22Rv1 (cell line): ENCODE measurements at regions not wholly inside any gene's neighbourhood (a gene's known extent, or its start where the extent isn't known, plus 50 kb on each side); places are given as distances from the start of the nearest gene placed in this dataset.

Experiments used
- H3K27ac ChIP-seq: fragments of 450-650 bp; 2 replicates; pipeline ENCODE4 v1.5.1; 2017
- ZFX ChIP-seq: fragments of 450-650 bp; IDR thresholded peaks from 2 replicates; pipeline ENCODE4 v1.6.1; 2017; ENCODE audit warnings: antibody characterized with exemption, borderline replicate concordance
- TF ChIP-seq, protein P1 (sequence below): fragments of 450-650 bp; IDR thresholded peaks from 2 replicates; pipeline ENCODE4 v1.5.1; 2017; ENCODE audit warnings: mild to moderate bottlenecking

GRCh38 chr5:86671536-86671935 lies 53.8 kb downstream of the COX7C start:
- TF ChIP-seq, protein P1, sequence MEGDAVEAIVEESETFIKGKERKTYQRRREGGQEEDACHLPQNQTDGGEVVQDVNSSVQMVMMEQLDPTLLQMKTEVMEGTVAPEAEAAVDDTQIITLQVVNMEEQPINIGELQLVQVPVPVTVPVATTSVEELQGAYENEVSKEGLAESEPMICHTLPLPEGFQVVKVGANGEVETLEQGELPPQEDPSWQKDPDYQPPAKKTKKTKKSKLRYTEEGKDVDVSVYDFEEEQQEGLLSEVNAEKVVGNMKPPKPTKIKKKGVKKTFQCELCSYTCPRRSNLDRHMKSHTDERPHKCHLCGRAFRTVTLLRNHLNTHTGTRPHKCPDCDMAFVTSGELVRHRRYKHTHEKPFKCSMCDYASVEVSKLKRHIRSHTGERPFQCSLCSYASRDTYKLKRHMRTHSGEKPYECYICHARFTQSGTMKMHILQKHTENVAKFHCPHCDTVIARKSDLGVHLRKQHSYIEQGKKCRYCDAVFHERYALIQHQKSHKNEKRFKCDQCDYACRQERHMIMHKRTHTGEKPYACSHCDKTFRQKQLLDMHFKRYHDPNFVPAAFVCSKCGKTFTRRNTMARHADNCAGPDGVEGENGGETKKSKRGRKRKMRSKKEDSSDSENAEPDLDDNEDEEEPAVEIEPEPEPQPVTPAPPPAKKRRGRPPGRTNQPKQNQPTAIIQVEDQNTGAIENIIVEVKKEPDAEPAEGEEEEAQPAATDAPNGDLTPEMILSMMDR, result no peak
- no peak overlapping the region for H3K27ac ChIP-seq

DNA sequence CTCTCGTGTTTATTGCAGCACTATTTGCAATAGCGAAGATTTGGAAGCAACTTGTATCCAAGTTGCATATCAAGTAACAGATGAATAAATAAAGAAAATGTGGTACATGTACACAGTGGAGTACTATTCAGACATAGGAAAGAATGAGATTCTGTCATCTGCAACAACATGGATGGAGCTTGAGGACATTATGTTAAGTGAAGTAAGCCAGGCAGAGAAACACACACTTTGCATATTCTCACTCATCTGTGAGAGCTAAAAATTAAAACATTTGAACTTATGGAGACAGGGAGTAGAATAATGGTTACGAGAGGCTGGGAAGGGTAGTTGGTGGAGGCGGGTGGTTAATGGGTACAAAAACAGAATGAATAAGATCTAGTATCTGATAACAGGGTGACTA lies 56.3 kb downstream of the COX7C start:
- H3K27ac ChIP-seq, result no peak overlapping the region
- no peak for TF ChIP-seq ZFX
- TF ChIP-seq, protein P1, result no peak

DNA sequence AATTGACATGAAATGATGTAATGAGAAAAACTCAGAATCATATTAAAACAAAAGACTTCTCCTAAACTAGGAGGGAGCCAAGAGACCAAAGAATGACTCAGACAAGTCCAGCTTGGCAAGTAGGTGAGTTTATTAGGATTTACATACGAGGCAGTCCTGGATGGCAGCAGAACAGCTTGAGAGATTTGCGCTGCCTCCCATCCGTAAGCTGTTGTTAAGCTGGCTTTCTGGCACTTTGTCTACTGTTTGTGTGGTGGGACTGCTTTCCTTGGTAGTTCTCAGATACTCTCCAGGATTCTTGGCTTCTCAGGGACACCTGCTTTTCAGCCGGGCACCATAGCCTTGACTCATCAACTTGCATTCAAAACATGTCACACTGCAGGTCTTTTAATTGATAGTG lies 57.6 kb downstream of the COX7C start:
- TF ChIP-seq, protein P1, result no peak
- no peak for TF ChIP-seq ZFX

DNA sequence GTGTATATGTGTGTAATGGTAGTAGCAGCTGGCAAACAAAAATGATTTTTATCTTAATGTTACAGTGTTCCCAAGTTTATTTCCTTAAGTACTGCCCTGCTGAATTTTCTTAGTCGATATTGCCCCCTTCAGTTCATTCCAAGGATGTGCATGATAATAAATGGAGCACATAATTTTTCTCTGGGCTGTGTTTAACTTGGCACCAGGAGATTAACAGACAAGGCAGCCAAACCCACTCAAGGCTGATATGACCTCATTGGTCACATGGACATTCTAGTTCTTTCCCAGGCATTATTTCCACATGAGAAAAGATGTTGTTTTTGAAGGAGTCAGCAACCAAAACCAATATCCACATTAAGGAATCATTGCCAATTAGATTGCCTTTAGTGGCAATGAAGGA lies 61.8 kb downstream of the COX7C start:
- no peak overlapping the region for H3K27ac ChIP-seq
- TF ChIP-seq, protein P1, result peak; percentile 83
- no peak for TF ChIP-seq ZFX

More for the DNA sequence above, 57.6 kb downstream of the COX7C start:
- H3K27ac ChIP-seq, result no peak overlapping the region

DNA sequence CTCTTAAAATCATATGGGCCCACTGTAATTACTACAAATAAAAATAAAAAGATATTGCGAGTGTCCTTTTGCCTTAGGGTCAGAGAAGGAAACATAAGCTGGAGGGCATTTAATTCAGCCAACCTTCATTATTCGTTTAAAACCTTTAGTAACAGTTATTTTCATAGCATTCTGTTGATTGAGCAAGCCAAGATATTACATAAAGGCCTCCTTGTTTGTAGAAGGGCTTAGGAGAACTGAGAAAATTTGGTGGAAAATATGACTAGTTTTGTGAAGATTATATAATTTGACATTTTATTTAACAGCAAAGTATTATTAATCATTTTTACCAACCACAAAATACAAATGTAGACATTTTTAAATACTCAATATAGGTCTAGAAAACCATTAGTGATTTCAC lies 62.2 kb downstream of the COX7C start:
- H3K27ac ChIP-seq, result no peak overlapping the region
- TF ChIP-seq ZFX, result no peak
- TF ChIP-seq, protein P1, result no peak

- TF ChIP-seq ZFX, result no peak
- TF ChIP-seq, protein P1, result no peak
- no peak overlapping the region for H3K27ac ChIP-seq
Measured at GRCh38 chr5:86684222-86684621, 66.5 kb downstream of the COX7C start.

DNA sequence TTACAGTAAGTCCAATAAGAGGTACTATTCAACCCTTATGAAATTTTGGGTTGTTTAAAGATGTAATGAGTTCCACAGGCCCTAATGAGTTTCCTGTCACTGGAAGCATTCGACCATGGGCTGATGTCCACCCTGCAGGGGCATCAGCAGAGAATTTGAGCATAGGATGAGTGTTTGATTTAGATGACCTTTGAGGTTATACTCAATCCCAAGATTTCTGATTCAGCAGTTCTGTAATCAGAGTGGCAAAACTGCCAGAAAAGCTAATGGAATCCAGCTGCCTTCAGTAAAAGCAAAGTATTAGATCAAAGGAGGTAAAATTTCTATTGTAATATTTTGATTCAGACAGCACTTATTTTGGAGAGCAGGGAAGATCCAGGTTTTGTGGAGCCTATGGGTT lies 68.3 kb downstream of the COX7C start:
- no peak overlapping the region for H3K27ac ChIP-seq
- TF ChIP-seq ZFX, result no peak
- TF ChIP-seq, protein P1, result no peak
